Breast epithelium (tissue), 4 donors: ENCODE measurements at regions not wholly inside any gene's neighbourhood (a gene's known extent, or its start where the extent isn't known, plus 50 kb on each side); places are given as distances from the start of the nearest gene placed in this dataset.

ENCODE experiments used
- DNase-seq, 2 donors: peaks; one replicate each; pipeline ENCODE4 v3.0.0-alpha.2; 2019; ENCODE audit warnings: low spot score in 2 of 2
- H3K27ac ChIP-seq, 2 donors: fragments of 200-600 bp; sonication (generic) in 1 of 2; one replicate each; pipeline ENCODE4 v1.5.1; 2016 to 2019; ENCODE audit warnings: mild to moderate bottlenecking in 1 of 2
- H3K27me3 ChIP-seq, 2 donors: fragments of 200-600 bp; sonication (generic) in 1 of 2; one replicate each; pipeline versions ENCODE4 v1.5.1 to v1.6.0; 2017 to 2019; ENCODE audit warnings: control low read depth in 1 of 2, mild to moderate bottlenecking in 1 of 2
- H3K36me3 ChIP-seq: fragments of 200-600 bp; one replicate; pipeline ENCODE4 v1.5.1; 2019
- H3K4me1 ChIP-seq, 2 donors: fragments of 200-600 bp; sonication (generic); one replicate each; pipeline ENCODE4 v1.5.1; 2016 to 2019; ENCODE audit warnings: control low read depth in 1 of 2
- H3K4me3 ChIP-seq, 3 donors: fragments of 200-600 bp; sonication (generic); 1 replicate in 2 of 3; 2 replicates in 1 of 3; pipeline ENCODE4 v1.5.1; 2016 to 2019; ENCODE audit warnings: mild to moderate bottlenecking in 3 of 3, moderate library complexity in 2 of 3
- H3K9me3 ChIP-seq, 2 donors: fragments of 200-600 bp; sonication (generic) in 1 of 2; one replicate each; pipeline ENCODE4 v1.5.1; 2016 to 2019; ENCODE audit warnings: control low read depth in 1 of 2
- CTCF ChIP-seq, 3 donors: fragments of 450-650 bp; IDR thresholded peaks; one replicate each; pipeline ENCODE4 v1.5.1; 2016 to 2017; ENCODE audit warnings: antibody characterized with exemption in 3 of 3, mild to moderate bottlenecking in 3 of 3, moderate library complexity in 3 of 3
- POLR2A ChIP-seq: fragments of 450-650 bp; IDR thresholded peaks from one replicate; pipeline ENCODE4 v1.6.1; 2016; ENCODE audit warnings: antibody characterized with exemption, mild to moderate bottlenecking, moderate library complexity
- POLR2AphosphoS5 ChIP-seq, 3 donors: sonication (generic); formaldehyde crosslinking; IDR thresholded peaks; one replicate each; pipeline ENCODE4 v1.6.1; 2017; ENCODE audit warnings: antibody characterized with exemption in 3 of 3
- intact Hi-C: fragments of 100-400 bp; cut with DNase I; formaldehyde crosslinking; loops from one replicate; pipeline ENCODE4 v1.15.1; 2023; ENCODE audit warnings: low total_unique reads

- H3K27ac ChIP-seq = no peak overlapping the region
- no peaks in the 10 kb centered on the region for H3K36me3 ChIP-seq
- H3K4me3 ChIP-seq = no peak overlapping the region
- intact Hi-C loops = loop anchor here (2.0 kb wide), 1 partner anchor 21 kb away; no protein-coding TSS in a partner anchor
- no peaks in the 10 kb centered on the region for H3K4me1 ChIP-seq
- H3K27me3 ChIP-seq = no peaks in the 10 kb centered on the region
- TF ChIP-seq POLR2AphosphoS5 (IDR thresholded peaks at IDR 0.05) (no peak), POLR2A (no peak), CTCF (IDR thresholded peaks at IDR 0.05) (no peak)
- DNase-seq = no peak
- no peaks in the 10 kb centered on the region for H3K9me3 ChIP-seq
Measured at GRCh38 chr1:223033658-223034057, 109.4 kb downstream of the TLR5 start.

- no peak for DNase-seq
- Histone ChIP-seq H3K4me1 (no peaks in the 10 kb centered on the region), H3K4me3 (no peak overlapping the region), H3K36me3 (no peaks in the 10 kb centered on the region), H3K27ac (no peak overlapping the region), H3K9me3 (no peaks in the 10 kb centered on the region), H3K27me3 (no peaks in the 10 kb centered on the region)
- intact Hi-C loops = loop anchor here (2.0 kb wide), 1 partner anchor 20 kb away; no protein-coding TSS in a partner anchor
- TF ChIP-seq POLR2AphosphoS5 (IDR thresholded peaks at IDR 0.05) = no peak
- TF ChIP-seq CTCF (IDR thresholded peaks at IDR 0.05) = no peak
- TF ChIP-seq POLR2A = no peak
Measured at GRCh38 chr1:223034270-223034798, 108.7 kb downstream of the TLR5 start.

GRCh38 chr1:223035724-223036478 is 107.1 kb downstream of the TLR5 start:
- no peak for DNase-seq
- H3K27ac ChIP-seq = no peak overlapping the region
- TF ChIP-seq CTCF (IDR thresholded peaks at IDR 0.05) (no peak), POLR2A (no peak), POLR2AphosphoS5 (IDR thresholded peaks at IDR 0.05) (no peak)
- H3K9me3 ChIP-seq = no peaks in the 10 kb centered on the region
- no peaks in the 10 kb centered on the region for H3K27me3 ChIP-seq
- H3K4me1 ChIP-seq = no peaks in the 10 kb centered on the region
- intact Hi-C loops = loop anchor here (2.0 kb wide), 1 partner anchor 19 kb away; no protein-coding TSS in a partner anchor
- H3K36me3 ChIP-seq = no peaks in the 10 kb centered on the region
- H3K4me3 ChIP-seq = no peak overlapping the region

GRCh38 chr1:223036479-223036845 is 106.6 kb downstream of the TLR5 start:
- H3K27ac ChIP-seq = no peak overlapping the region
- DNase-seq = no peak
- intact Hi-C loops = no loop called here
- no peaks in the 10 kb centered on the region for H3K9me3 ChIP-seq
- no peak overlapping the region for H3K4me3 ChIP-seq
- H3K27me3 ChIP-seq = no peaks in the 10 kb centered on the region
- H3K4me1 ChIP-seq = no peaks in the 10 kb centered on the region
- TF ChIP-seq CTCF (IDR thresholded peaks at IDR 0.05) = no peak
- H3K36me3 ChIP-seq = no peaks in the 10 kb centered on the region

- H3K27me3 ChIP-seq = no peaks in the 10 kb centered on the region
- intact Hi-C loops = no loop called here
- TF ChIP-seq POLR2A (no peak), POLR2AphosphoS5 (IDR thresholded peaks at IDR 0.05) (no peak), CTCF (IDR thresholded peaks at IDR 0.05) (no peak)
- DNase-seq = no peak
- no peaks in the 10 kb centered on the region for H3K4me1 ChIP-seq
- H3K9me3 ChIP-seq = no peaks in the 10 kb centered on the region
- H3K27ac ChIP-seq = no peak overlapping the region
- H3K36me3 ChIP-seq = no peaks in the 10 kb centered on the region
- no peak overlapping the region for H3K4me3 ChIP-seq
Measured at GRCh38 chr1:223037845-223038244, 105.2 kb downstream of the TLR5 start.
